GM12873 (cell line): ENCODE measurements at regions not wholly inside any gene's neighbourhood (a gene's known extent, or its start where the extent isn't known, plus 50 kb on each side); places are given as distances from the start of the nearest gene placed in this dataset.

Experiments used
- TF ChIP-seq, protein P1 (sequence below): IDR thresholded peaks from 2 replicates; pipeline ENCODE4 v1.5.1; 2012; ENCODE audit warnings: low read depth, mild to moderate bottlenecking, moderate library complexity, low read length, control low read depth; ENCODE audit not compliant: insufficient read depth; ENCODE audit errors: missing control alignments

DNA sequence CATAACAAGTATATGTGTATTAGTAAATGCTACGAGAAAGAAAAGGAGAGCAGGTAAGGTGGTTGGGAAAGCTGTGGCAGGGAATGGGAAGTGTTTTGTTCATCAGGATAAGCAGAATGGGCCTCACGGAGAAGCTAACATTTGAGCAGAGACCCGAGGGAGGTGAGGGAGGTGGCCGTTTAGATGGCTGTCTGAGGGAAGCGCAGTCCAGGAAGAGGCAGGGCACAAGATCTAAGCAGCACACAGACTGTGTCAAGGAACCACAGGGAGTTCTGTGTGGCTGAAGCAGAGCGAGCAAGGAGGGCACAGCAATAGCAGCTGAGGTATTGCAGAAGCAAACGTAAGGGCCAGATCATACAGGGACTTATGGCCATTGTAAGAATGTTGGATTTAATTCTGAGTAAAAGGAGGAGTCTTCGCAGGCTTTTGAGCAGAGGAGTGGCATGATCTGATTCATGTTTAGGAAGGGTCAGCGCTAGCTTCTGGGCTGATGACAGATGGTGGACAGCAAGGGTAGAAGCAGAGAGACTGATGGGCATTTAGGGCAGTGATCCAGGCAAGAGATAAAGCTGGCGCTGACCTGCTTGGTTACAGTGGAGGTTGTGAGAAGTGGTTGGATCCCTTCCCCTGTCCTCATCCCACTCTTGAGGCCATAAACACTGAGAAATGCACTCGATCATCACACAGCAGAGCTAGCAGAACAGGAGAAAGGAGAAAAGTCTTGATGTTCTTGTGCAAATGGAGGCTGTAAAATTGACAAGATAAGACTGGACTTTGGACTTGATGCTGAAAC lies 199.9 kb downstream of the LACC1 start:
- TF ChIP-seq, protein P1, sequence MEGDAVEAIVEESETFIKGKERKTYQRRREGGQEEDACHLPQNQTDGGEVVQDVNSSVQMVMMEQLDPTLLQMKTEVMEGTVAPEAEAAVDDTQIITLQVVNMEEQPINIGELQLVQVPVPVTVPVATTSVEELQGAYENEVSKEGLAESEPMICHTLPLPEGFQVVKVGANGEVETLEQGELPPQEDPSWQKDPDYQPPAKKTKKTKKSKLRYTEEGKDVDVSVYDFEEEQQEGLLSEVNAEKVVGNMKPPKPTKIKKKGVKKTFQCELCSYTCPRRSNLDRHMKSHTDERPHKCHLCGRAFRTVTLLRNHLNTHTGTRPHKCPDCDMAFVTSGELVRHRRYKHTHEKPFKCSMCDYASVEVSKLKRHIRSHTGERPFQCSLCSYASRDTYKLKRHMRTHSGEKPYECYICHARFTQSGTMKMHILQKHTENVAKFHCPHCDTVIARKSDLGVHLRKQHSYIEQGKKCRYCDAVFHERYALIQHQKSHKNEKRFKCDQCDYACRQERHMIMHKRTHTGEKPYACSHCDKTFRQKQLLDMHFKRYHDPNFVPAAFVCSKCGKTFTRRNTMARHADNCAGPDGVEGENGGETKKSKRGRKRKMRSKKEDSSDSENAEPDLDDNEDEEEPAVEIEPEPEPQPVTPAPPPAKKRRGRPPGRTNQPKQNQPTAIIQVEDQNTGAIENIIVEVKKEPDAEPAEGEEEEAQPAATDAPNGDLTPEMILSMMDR = no peak

DNA sequence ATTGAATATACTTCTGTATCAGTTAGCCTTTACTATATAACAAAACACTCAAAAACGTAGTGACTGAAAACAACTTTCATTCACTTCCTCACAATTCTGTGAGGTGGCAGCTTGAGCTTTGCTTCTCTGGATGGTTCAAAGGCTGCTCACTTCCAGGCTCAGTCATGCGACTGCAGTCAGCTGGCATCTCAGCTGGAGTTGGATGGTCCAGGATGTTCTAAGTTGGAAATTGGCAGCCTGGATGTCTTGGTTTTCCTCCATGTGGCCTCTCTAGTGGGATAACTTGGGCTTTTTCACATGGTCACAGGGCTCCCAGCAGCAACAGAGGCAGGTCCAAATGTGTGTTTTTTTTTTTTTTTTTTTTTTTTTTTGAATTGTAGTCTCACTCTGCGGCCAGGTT lies 204.4 kb downstream of the LACC1 start:
- TF ChIP-seq, protein P1 = no peak

DNA sequence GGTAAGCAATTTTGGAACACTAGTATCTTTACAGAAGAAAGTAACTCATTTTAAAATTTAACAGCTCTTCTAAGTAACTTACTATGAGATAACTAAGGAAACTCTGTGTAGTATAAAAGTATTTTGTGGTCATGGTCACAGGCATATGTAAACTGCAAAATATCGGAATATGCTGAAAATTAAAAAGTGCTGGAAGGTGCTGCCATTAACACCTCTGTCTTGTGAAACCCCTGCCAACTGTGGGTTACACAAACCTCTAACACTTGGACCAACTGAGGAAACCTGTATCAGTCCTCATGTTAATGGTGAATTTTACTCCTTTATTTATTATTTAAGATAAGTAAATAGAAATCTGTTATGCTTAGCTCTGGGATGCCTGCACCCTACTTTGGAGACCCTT lies 206.7 kb downstream of the LACC1 start:
- TF ChIP-seq, protein P1 = no peak

DNA sequence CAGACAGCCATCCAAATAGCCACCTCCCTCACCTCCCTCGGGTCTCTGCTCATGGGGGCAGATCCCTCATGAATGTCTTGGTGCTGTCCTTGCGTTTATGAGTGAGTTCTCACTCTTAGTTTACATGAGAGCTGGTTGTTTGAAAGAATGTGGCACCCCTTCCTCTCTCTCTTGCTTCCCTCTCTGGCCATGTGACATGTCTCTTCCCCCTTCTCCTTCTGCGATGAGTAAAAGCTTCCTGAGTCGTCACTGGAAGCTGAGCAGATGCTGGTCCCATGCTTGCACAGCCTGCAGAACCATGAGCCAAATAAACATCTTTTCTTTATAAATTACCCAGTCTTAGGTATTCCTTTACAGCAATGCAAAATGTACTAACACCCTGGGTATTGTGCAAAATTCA lies 208.7 kb downstream of the LACC1 start:
- TF ChIP-seq, protein P1 = no peak

DNA sequence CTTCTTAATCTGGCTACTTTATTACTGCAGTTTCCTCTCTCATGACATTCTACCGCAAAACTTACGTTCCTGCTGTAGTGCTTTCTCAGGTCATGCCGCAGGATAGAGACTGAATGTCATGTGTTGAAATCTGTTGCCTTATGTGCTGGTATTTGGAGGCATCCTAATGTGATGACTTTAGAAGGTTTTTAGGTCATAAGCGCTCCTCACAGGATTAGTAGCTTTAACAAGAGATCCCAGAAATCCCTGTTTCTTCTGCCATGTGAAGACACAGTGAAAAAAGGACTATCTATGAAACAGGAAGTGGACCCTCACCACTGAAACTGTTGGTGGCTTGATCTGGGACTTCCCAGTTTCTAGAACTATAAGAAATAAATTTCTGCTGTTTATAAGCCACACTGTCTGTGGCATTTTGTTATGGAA lies 209.3 kb downstream of the LACC1 start:
- TF ChIP-seq, protein P1 = no peak

DNA sequence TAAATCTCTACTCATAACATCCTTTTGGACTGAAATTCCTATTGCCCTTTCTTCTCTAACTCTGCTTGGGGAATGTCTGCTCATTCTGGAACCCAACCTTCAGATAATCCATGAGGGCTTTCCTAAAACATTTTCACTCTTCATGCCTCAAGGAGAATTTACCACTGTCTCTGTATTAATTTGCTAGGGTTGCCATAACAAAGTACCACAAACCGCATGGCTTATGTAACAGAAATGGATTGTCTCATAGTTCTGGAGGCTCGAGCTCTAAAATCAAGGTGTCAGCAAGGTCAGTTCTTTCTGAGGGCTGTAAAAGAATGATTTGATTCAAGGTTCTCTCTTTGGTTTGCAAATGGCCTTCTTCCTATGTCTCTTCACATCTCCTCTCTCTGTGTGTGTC lies 209.7 kb downstream of the LACC1 start:
- TF ChIP-seq, protein P1 = no peak

DNA sequence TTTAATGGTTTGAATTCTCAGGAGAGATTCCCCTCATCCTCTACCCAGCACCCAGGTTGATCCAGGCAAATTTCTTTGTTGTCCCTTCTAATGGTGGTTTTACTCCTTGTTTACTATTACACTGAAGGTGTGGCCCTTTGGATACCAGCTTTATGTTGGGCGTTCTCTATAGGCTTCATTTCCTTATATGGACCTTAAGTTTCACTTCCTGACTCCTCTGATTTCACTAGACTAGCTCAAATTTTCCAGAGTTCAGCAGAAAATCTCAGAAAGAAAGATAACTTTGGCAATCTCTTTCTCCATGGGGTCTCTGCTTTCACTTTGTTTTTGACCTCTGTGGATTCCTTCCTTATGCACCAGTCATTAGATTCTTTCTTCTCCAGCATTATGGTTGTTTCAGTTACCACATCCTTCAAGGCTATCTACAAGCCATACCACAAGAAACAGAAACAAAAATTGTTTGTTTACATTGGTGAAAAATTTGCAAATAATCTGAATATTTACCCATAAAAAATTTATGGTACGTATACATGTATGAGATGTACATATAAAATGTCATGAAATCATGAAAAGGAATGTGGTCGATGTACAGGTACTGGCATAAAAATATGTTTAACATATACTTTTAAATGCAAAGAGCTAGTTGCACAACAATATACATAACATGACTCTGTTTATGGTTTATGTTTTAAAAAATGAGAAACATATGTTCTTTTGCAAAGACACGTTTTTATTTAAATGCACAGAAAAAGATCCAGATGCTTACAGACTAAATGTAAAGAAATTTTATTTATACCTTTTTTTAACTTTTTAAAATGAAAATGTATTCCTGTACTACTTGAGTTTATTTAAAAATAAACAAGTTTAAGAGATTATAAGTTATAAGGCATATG lies 212.6 kb downstream of the LACC1 start:
- TF ChIP-seq, protein P1 = no peak
